ENCODE measurements at regions not wholly inside any gene's neighbourhood (a gene's known extent, or its start where the extent isn't known, plus 50 kb on each side); places are given as distances from the start of the nearest gene placed in this dataset.

GRCh38 chr22:49554296-49554625, 273.4 kb downstream of the BRD1 start:
- TF ChIP-seq POLR2A (IDR thresholded peaks at IDR 0.05; ENCODE audit: low read depth, low read length) (no peak), CTCF (conservative IDR thresholded peaks at IDR 0.05; ENCODE audit: low read depth, low read length) (no peak), RCOR1 (IDR thresholded peaks at IDR 0.05; ENCODE audit: insufficient replicate concordance, low read length) (no peak), SMC3 (IDR thresholded peaks at IDR 0.05; ENCODE audit: low read depth, low read length) (no peak), MXI1 (IDR thresholded peaks at IDR 0.05; ENCODE audit: borderline replicate concordance, low read depth, low read length) (no peak)

All from IMR-90 (cell line).